Loucy (cell line): ENCODE measurements at regions not wholly inside any gene's neighbourhood (a gene's known extent, or its start where the extent isn't known, plus 50 kb on each side); places are given as distances from the start of the nearest gene placed in this dataset.
"Not testable (repeated sequence)": the region's sequence is repeated elsewhere in the genome, so short reads cannot be mapped to it uniquely, and the experiment has no call there.

Experiments
- EZH2phosphoT487 ChIP-seq: fragments of 200-600 bp; IDR thresholded peaks from 2 replicates; pipeline ENCODE4 v1.6.1; 2018; ENCODE audit warnings: antibody characterized with exemption, mild to moderate bottlenecking, moderate library complexity, borderline replicate concordance
- TF ChIP-seq, protein P1 (sequence below): fragments of 200-600 bp; sonication (generic); conservative IDR thresholded peaks from 2 replicates; pipeline ENCODE4 v1.5.1; 2014; ENCODE audit warnings: mild to moderate bottlenecking, antibody characterized with exemption, low read length

DNA sequence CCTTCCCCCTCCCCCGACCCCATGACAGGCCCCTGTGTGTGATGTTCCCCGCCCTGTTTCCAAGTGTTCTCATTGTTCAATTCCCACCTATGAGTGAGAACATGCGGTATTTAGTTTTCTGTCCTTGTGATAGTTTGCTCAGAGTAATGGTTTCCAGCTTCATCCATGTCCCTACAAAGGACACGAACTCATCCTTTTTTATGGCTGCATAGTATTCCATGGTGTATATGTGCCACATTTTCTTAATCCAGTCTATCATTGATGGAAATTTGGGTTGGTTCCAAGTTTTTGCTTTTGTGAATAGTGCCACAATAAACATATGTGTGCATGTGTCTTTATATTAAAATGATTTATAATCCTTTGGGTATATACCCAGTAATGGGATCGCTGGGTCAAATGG is 184.4 kb upstream of the TNFAIP3 start:
- TF ChIP-seq, protein P1, sequence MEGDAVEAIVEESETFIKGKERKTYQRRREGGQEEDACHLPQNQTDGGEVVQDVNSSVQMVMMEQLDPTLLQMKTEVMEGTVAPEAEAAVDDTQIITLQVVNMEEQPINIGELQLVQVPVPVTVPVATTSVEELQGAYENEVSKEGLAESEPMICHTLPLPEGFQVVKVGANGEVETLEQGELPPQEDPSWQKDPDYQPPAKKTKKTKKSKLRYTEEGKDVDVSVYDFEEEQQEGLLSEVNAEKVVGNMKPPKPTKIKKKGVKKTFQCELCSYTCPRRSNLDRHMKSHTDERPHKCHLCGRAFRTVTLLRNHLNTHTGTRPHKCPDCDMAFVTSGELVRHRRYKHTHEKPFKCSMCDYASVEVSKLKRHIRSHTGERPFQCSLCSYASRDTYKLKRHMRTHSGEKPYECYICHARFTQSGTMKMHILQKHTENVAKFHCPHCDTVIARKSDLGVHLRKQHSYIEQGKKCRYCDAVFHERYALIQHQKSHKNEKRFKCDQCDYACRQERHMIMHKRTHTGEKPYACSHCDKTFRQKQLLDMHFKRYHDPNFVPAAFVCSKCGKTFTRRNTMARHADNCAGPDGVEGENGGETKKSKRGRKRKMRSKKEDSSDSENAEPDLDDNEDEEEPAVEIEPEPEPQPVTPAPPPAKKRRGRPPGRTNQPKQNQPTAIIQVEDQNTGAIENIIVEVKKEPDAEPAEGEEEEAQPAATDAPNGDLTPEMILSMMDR, result not testable (repeated sequence)
- not testable (repeated sequence) for TF ChIP-seq EZH2phosphoT487
